HepG2 (cell line): ENCODE measurements at regions not wholly inside any gene's neighbourhood (a gene's known extent, or its start where the extent isn't known, plus 50 kb on each side); places are given as distances from the start of the nearest gene placed in this dataset.

Experiments
- ASH2L ChIP-seq: fragments of 300-600, 200-600 bp; sonication (generic); IDR thresholded peaks from 2 replicates; pipeline ENCODE4 v1.7.0; 2017; ENCODE audit warnings: low read depth, mild to moderate bottlenecking, moderate library complexity, mixed read lengths, low read length; ENCODE audit not compliant: insufficient read length
- ELF3 ChIP-seq: IDR thresholded peaks from 2 replicates; pipeline ENCODE4 v1.6.1; 2016; ENCODE audit warnings: missing genetic modification reagents, missing compliant biosample characterization
- FOSL2 ChIP-seq: sonication (generic); formaldehyde crosslinking; IDR thresholded peaks from 2 replicates; pipeline ENCODE4 v1.4.0; 2020; ENCODE audit warnings: missing genetic modification reagents
- HNF1A ChIP-seq, 2 experiments: sonication (generic) in 1 of 2; formaldehyde crosslinking in 1 of 2; IDR thresholded peaks; 2 replicates each; pipeline versions ENCODE4 v1.4.0 to v1.6.1; 2016 to 2020; ENCODE audit warnings: borderline replicate concordance in 1 of 2, low read depth in 1 of 2, mild to moderate bottlenecking in 1 of 2, missing genetic modification reagents in 1 of 2
- LCORL ChIP-seq, 2 experiments: fragments of 450-650 bp in 1 of 2; sonication (generic) in 1 of 2; formaldehyde crosslinking in 1 of 2; IDR thresholded peaks; 2 replicates each; pipeline versions ENCODE4 v1.5.0 to v1.6.1; 2017 to 2020; ENCODE audit warnings: antibody characterized with exemption in 1 of 2, missing genetic modification reagents in 1 of 2
- NFKB2 ChIP-seq: sonication (generic); formaldehyde crosslinking; IDR thresholded peaks from 2 replicates; pipeline ENCODE4 v1.4.0; 2020; ENCODE audit warnings: missing genetic modification reagents, borderline replicate concordance
- NR2F6 ChIP-seq, 2 experiments: IDR thresholded peaks; 2 replicates each; pipeline ENCODE4 v1.6.1; 2016; ENCODE audit warnings: antibody characterized with exemption in 1 of 2, mild to moderate bottlenecking in 1 of 2
- POLR2G ChIP-seq: fragments of 200-400 bp; formaldehyde crosslinking; IDR thresholded peaks from 2 replicates; pipeline ENCODE4 v1.6.1; 2018; ENCODE audit warnings: mild to moderate bottlenecking, low read depth, low read length, moderate library complexity
- SIN3B ChIP-seq: fragments of 150-350 bp; IDR thresholded peaks from 2 replicates; pipeline ENCODE4 v1.6.1; 2014; ENCODE audit warnings: low read length
- SOX13 ChIP-seq, 3 experiments: fragments of 450-650 bp in 1 of 3; sonication (generic) in 1 of 3; formaldehyde crosslinking in 1 of 3; IDR thresholded peaks in 2 of 3; conservative IDR thresholded peaks in 1 of 3; 2 replicates each; pipeline versions ENCODE4 v1.5.0 to v1.6.1; 2016 to 2020; ENCODE audit warnings: antibody characterized with exemption in 1 of 3, mild to moderate bottlenecking in 1 of 3, missing compliant biosample characterization in 1 of 3, missing genetic modification reagents in 1 of 3, moderate library complexity in 1 of 3
- SYNCRIP ChIP-seq: fragments of 200-400 bp; formaldehyde crosslinking; IDR thresholded peaks from 2 replicates; pipeline ENCODE4 v1.6.1; 2018; ENCODE audit warnings: mild to moderate bottlenecking, low read depth, low read length; ENCODE audit not compliant: insufficient read depth
- ZFYVE20 ChIP-seq: sonication (generic); formaldehyde crosslinking; IDR thresholded peaks from 2 replicates; pipeline ENCODE4 v1.8.0; 2023; ENCODE audit warnings: low read depth, mild to moderate bottlenecking, moderate library complexity, missing genetic modification reagents, borderline replicate concordance
- ZNF343 ChIP-seq: sonication (generic); formaldehyde crosslinking; IDR thresholded peaks from 2 replicates; pipeline ENCODE4 v1.4.0; 2020; ENCODE audit warnings: mild to moderate bottlenecking, missing genetic modification reagents
- ZNF432 ChIP-seq: sonication (generic); formaldehyde crosslinking; IDR thresholded peaks from 2 replicates; pipeline ENCODE4 v1.5.0; 2020; ENCODE audit warnings: missing genetic modification reagents, mild to moderate bottlenecking, borderline replicate concordance
- ZNF788 ChIP-seq: sonication (generic); formaldehyde crosslinking; IDR thresholded peaks from 2 replicates; pipeline ENCODE4 v1.5.0; 2020; ENCODE audit warnings: mild to moderate bottlenecking, missing genetic modification reagents, borderline replicate concordance
- TF ChIP-seq, protein P1 (sequence below), 2 experiments: sonication (generic) in 1 of 2; formaldehyde crosslinking in 1 of 2; IDR thresholded peaks; 2 replicates each; pipeline versions ENCODE4 v1.6.1 to v1.9.0; 2014 to 2022; ENCODE audit warnings: antibody characterized with exemption in 1 of 2, borderline replicate concordance in 1 of 2, inconsistent platforms in 1 of 2, low read depth in 1 of 2, missing genetic modification reagents in 1 of 2

DNA sequence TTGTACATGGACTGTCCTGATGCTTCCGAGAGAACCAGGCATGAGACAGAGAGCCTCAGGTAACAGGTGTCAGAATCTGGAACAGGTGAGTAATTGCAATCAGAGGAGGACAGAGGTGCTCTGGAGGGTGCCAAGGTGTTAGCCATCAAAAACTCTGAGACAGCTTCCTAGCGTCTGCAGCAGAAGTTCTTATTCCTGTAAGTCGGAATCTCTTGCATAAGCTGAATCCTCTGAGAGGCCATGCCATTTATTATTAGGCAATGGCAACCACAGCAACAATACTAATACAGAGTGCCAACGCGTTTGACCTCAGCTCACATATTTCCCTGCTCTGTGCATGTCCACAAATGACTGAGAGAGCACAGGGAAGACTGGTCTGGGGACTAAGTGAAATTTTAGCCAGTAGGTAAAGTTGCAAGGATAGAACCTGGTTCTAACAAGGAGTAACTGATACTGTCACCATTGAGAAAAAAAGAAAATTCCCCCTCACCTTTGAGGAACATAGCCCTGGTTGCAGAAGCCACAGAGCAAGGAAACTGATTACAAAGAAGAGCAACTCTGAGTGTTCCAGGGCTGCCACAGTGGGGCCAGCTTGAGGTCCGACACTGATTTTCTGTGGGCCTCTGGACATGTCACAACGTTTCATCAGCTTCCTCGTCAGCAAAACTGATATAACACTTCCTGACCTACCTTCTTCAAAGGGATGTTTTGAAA lies 55.1 kb upstream of the ACSL3 start (continued):
- TF ChIP-seq, protein P1, sequence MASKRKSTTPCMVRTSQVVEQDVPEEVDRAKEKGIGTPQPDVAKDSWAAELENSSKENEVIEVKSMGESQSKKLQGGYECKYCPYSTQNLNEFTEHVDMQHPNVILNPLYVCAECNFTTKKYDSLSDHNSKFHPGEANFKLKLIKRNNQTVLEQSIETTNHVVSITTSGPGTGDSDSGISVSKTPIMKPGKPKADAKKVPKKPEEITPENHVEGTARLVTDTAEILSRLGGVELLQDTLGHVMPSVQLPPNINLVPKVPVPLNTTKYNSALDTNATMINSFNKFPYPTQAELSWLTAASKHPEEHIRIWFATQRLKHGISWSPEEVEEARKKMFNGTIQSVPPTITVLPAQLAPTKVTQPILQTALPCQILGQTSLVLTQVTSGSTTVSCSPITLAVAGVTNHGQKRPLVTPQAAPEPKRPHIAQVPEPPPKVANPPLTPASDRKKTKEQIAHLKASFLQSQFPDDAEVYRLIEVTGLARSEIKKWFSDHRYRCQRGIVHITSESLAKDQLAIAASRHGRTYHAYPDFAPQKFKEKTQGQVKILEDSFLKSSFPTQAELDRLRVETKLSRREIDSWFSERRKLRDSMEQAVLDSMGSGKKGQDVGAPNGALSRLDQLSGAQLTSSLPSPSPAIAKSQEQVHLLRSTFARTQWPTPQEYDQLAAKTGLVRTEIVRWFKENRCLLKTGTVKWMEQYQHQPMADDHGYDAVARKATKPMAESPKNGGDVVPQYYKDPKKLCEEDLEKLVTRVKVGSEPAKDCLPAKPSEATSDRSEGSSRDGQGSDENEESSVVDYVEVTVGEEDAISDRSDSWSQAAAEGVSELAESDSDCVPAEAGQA (IDR thresholded peaks at IDR 0.05; ENCODE audit: low read depth), result peak; percentile 24; the same call in 1 of the 2 replicates
- TF ChIP-seq, protein P1 (CRISPR knock-in tag; IDR thresholded peaks at IDR 0.05; ENCODE audit: borderline replicate concordance), result no peak
- peak; percentile 47 for TF ChIP-seq NR2F6 (IDR thresholded peaks at IDR 0.05)
- TF ChIP-seq NR2F6 (CRISPR knock-in tag; IDR thresholded peaks at IDR 0.05), result no peak
- no peak for TF ChIP-seq LCORL (IDR thresholded peaks at IDR 0.05)
- TF ChIP-seq LCORL (CRISPR knock-in tag; IDR thresholded peaks at IDR 0.05), result peak; percentile 18; the same call in 1 of the 2 replicates
- peak; percentile 78 for TF ChIP-seq FOSL2 (CRISPR knock-in tag)
- TF ChIP-seq ASH2L, result peak; percentile 93
- TF ChIP-seq ZFYVE20 (CRISPR knock-in tag), result no peak
- TF ChIP-seq ZNF432 (CRISPR knock-in tag), result no peak
- TF ChIP-seq HNF1A (IDR thresholded peaks at IDR 0.05; ENCODE audit: low read depth), result 0 out of 2 replicates have a peak, but pooled peaks have one; percentile 49
- TF ChIP-seq HNF1A (CRISPR knock-in tag; IDR thresholded peaks at IDR 0.05; ENCODE audit: borderline replicate concordance), result no peak; the same call in 1 of the 2 replicates
- TF ChIP-seq SOX13 (IDR thresholded peaks at IDR 0.05), result no peak
- TF ChIP-seq SOX13 (CRISPR knock-in tag; conservative IDR thresholded peaks at IDR 0.05 in 1 of 2, IDR thresholded peaks at IDR 0.05 in 1 of 2), result peak in 1 of 2 experiments; percentile 45; a peak in 2 of 4 replicates
- no peak for TF ChIP-seq SYNCRIP
- TF ChIP-seq ELF3 (CRISPR knock-in tag), result peak; percentile 90
- TF ChIP-seq ZNF788, result no peak
- TF ChIP-seq ZNF343 (CRISPR knock-in tag), result no peak
- TF ChIP-seq NFKB2 (CRISPR knock-in tag), result no peak
- TF ChIP-seq POLR2G, result peak; percentile 63
- no peak for TF ChIP-seq SIN3B
